SIG-M5 treated with dmso at 0.1 percent for 504 hours (cell line): ENCODE measurements at regions not wholly inside any gene's neighbourhood (a gene's known extent, or its start where the extent isn't known, plus 50 kb on each side); places are given as distances from the start of the nearest gene placed in this dataset.
"Not testable (repeated sequence)": the region's sequence is repeated elsewhere in the genome, so short reads cannot be mapped to it uniquely, and the experiment has no call there.

Experiments used
- DNase-seq: peaks from one replicate; lab custom pipeline; 2025; ENCODE audit not compliant: unreplicated experiment; lab: John Stamatoyannopoulos, UW

- DNase-seq = no peak
Observed at GRCh38 chr11:45390407-45390806, 104.3 kb upstream of the SYT13 start.

GRCh38 chr11:45388472-45388871 is 102.3 kb upstream of the SYT13 start:
- no peak for DNase-seq

GRCh38 chr11:45387885-45388284 is 101.7 kb upstream of the SYT13 start:
- DNase-seq = not testable (repeated sequence)

- DNase-seq = no peak
Observed at GRCh38 chr11:45386972-45387371, 100.8 kb upstream of the SYT13 start.

- no peak for DNase-seq
Observed at GRCh38 chr11:45385844-45386243, 99.7 kb upstream of the SYT13 start.

- no peak for DNase-seq
Observed at GRCh38 chr11:45385423-45385822, 99.3 kb upstream of the SYT13 start.

GRCh38 chr11:45384711-45385241 is 98.6 kb upstream of the SYT13 start:
- DNase-seq = no peak

- no peak for DNase-seq
Observed at GRCh38 chr11:45384016-45384415, 97.9 kb upstream of the SYT13 start.

GRCh38 chr11:45383224-45383623 is 97.1 kb upstream of the SYT13 start:
- DNase-seq = peak; percentile 28

GRCh38 chr11:45382133-45382878 is 96.2 kb upstream of the SYT13 start:
- DNase-seq = no peak

- DNase-seq = no peak
Observed at GRCh38 chr11:45379162-45379863, 93.2 kb upstream of the SYT13 start.

- DNase-seq = no peak
Observed at GRCh38 chr11:45378516-45378915, 92.4 kb upstream of the SYT13 start.

- no peak for DNase-seq
Observed at GRCh38 chr11:45374653-45375059, 88.5 kb upstream of the SYT13 start.

- DNase-seq = no peak
Observed at GRCh38 chr11:45374130-45374529, 88.0 kb upstream of the SYT13 start.

- no peak for DNase-seq
Observed at GRCh38 chr11:45373506-45374035, 87.4 kb upstream of the SYT13 start.

GRCh38 chr11:45372414-45372813 is 86.3 kb upstream of the SYT13 start:
- not testable (repeated sequence) for DNase-seq

- peak; percentile 29 for DNase-seq
Observed at GRCh38 chr11:45371251-45372115, 85.3 kb upstream of the SYT13 start.

- no peak for DNase-seq
Observed at GRCh38 chr11:45369313-45369712, 83.2 kb upstream of the SYT13 start.

GRCh38 chr11:45368697-45369096 is 82.6 kb upstream of the SYT13 start:
- DNase-seq = no peak

GRCh38 chr11:45366619-45367190 is 80.6 kb upstream of the SYT13 start:
- no peak for DNase-seq
